ENCODE measurements at regions not wholly inside any gene's neighbourhood (a gene's known extent, or its start where the extent isn't known, plus 50 kb on each side); places are given as distances from the start of the nearest gene placed in this dataset.

- in situ Hi-C loops (cut with MboI; ENCODE audit: low sequenced_read_pairs): no loop called here
- dilution Hi-C loops (cut with HindIII; ENCODE audit: low sequenced_read_pairs, unreplicated experiment): no loop called here
- Histone ChIP-seq H3K18ac (ENCODE audit: low read depth, low read length) (no peak overlapping the region), H2BK20ac (ENCODE audit: low read depth, low read length) (no peak overlapping the region), H4K8ac (ENCODE audit: low read depth in 2 of 2, low read length in 2 of 2) (no peak overlapping the region), H3K9me1 (ENCODE audit: insufficient read depth, low read length) (no peaks in the 10 kb centered on the region), H3K4me3 (ENCODE audit: insufficient read depth, low read depth, low read length) (no peak overlapping the region), H3K4me2 (ENCODE audit: low read depth, low read length) (no peak overlapping the region), H2AFZ (replicated peaks; ENCODE audit: low read length, poor library complexity) (no peak overlapping the region), H3K4me1 (ENCODE audit: control insufficient read depth, insufficient read depth, low read length) (peaks cover 4% of the 10 kb centered on the region; the same call in 1 of the 2 replicates), H4K5ac (ENCODE audit: low read depth, low read length) (no peak overlapping the region), H3K56ac (ENCODE audit: extremely low read depth, insufficient read depth, low read length) (no peak overlapping the region), H3K9ac (ENCODE audit: low read depth, low read length) (no peak overlapping the region), H3K9me3 (ENCODE audit: control insufficient read depth, insufficient read depth, low read length) (no peaks in the 10 kb centered on the region), H3K4ac (ENCODE audit: low read depth, low read length) (no peak overlapping the region), H4K20me1 (ENCODE audit: insufficient read depth, low read length) (no peaks in the 10 kb centered on the region), H2BK15ac (ENCODE audit: low read depth, low read length) (no peak overlapping the region), H2AK5ac (ENCODE audit: low read depth, low read length) (no peak overlapping the region), H2BK120ac (ENCODE audit: low read depth, low read length) (no peak overlapping the region), H3K79me1 (ENCODE audit: low read depth in 1 of 2, low read length in 2 of 2) (no peaks in the 10 kb centered on the region), H2AK9ac (replicated peaks; ENCODE audit: low read depth, low read length, poor library complexity) (no peak overlapping the region), H3K23ac (ENCODE audit: low read depth, low read length) (no peak overlapping the region), H3K14ac (replicated peaks; ENCODE audit: low read depth, low read length) (no peak overlapping the region), H4K91ac (ENCODE audit: insufficient read depth, low read depth, low read length) (no peak overlapping the region), H3K27me3 (ENCODE audit: control insufficient read depth, insufficient read depth, low read length) (no peaks in the 10 kb centered on the region), H3K27ac (ENCODE audit: insufficient read depth, low read length) (no peak overlapping the region), H3K36me3 (ENCODE audit: control insufficient read depth, insufficient read depth, low read length) (no peaks in the 10 kb centered on the region), H2BK5ac (ENCODE audit: low read depth, low read length, poor library complexity, severe bottlenecking) (no peak overlapping the region)
- POLR2A ChIA-PET (ENCODE audit: unreplicated experiment): no interaction called here
- CTCF ChIA-PET: no interaction called here
- ATAC-seq (ENCODE audit: low read depth): no peak
- TF ChIP-seq RCOR1 (IDR thresholded peaks at IDR 0.05; ENCODE audit: insufficient replicate concordance, low read length): no peak
- no peak for TF ChIP-seq CTCF (conservative IDR thresholded peaks at IDR 0.05; ENCODE audit: low read depth, low read length)
- TF ChIP-seq CEBPB (IDR thresholded peaks at IDR 0.05; ENCODE audit: low read depth, low read length): no peak
- intact Hi-C loops (cut with micrococcal nuclease): loop anchor here (10.0 kb wide), 1 partner anchor 254 kb away; no protein-coding TSS in a partner anchor
- 82% methylated on average over 2 of the region's 3 CpGs; no CpG with 5 or more reads in 1 of the 2 experiments for WGBS, 2 experiments (ENCODE audit: extremely low coverage in 2 of 2, insufficient read length in 1 of 2)
- DNase-seq: no peak
- BruUV-seq (replicated peaks): no TSS peak
These were observed 153.9 kb downstream of the PCDH18 start for GRCh38 chr4:137378393-137378792.

All from IMR-90 (cell line).